ENCODE measurements at regions not wholly inside any gene's neighbourhood (a gene's known extent, or its start where the extent isn't known, plus 50 kb on each side); places are given as distances from the start of the nearest gene placed in this dataset.

DNA sequence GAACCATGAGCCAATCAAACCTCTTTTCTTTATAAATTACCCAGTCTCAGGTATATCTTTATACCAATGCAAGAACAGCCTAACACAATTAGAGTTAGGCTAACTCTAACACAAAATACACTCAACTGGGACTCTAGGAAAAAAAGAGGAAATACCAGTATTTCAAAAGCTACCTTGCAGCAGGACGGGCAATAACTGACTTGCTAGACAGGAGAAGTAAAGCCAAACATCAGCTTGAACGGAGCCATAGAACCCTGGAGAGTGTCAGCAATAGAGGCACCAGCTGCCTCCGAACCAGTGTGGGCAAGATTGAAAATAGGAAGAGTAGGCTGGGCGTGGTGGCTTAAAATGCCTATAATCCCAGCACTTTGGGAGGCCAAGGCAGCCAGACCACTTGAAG, 162.0 kb upstream of the SOX4 start:
- no peak for DNase-seq

DNA sequence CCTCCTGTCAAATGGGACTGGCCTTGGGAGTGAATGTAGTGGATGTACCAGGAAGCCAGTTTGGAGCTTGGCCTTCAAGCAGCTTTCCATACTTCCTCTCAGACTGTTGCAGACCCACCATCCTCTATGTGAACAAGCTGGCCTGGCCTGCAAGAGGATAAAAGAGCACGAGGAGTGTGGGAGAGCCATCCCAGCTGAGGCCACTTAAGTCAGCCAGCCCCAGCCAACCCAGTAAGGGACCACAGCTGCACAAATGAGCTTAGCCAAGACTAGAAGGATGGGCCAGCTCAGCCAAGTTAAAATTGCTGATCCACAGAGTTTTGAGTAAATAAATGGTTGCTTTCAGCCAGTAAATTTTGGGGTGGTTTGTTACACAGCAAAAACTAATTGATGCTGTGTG, 156.9 kb upstream of the SOX4 start:
- no peak for DNase-seq

GRCh38 chr6:21437581-21437980, 156.0 kb upstream of the SOX4 start:
- no peak for DNase-seq

- DNase-seq, result no peak
Observed at GRCh38 chr6:21438237-21438985, 155.1 kb upstream of the SOX4 start.

GRCh38 chr6:21438986-21439352, 154.6 kb upstream of the SOX4 start:
- no peak for DNase-seq

DNA sequence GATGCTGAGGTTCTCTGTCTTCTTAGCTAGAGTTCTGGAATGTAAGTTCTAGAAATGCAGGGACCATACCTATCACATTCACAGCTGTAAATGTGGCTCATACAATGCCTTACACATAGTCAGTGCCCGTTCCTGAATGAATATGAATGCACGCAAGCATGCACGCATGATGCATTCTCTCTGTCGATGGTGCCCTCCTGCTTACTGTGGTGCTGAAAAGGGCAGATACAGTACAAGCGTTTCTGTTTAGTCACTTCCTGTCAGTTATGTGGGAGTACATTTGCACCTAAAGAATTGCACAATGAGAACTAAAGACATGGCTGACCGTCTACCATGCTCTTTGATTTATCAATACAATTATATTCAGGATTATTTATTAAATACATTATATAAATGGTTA, 152.2 kb upstream of the SOX4 start:
- DNase-seq, result peak; percentile 42

DNA sequence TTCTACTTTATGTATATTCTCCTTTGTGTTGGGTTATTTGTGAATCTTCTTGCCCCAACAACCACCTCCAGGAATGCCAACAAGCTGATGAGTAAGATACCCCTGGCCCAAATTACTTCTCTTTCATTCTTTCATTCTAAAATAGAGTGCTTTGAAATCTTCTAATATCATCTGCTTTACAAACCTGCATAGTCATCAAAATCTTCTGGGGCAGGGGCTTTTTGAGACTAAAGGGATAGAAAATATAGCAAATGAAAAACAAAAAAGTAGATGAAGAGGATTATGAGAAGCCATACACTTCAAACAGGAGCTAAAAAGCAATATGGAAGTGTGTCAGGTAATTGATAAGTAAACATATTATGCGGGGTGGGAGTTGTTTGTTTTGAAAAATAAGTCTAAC, 150.7 kb upstream of the SOX4 start:
- no peak for DNase-seq

- no peak for DNase-seq
Observed at GRCh38 chr6:21444711-21445260, 148.8 kb upstream of the SOX4 start.

- DNase-seq, result no peak
Observed at GRCh38 chr6:21447987-21448386, 145.6 kb upstream of the SOX4 start.

GRCh38 chr6:21448485-21449109, 145.0 kb upstream of the SOX4 start:
- DNase-seq, result no peak

DNA sequence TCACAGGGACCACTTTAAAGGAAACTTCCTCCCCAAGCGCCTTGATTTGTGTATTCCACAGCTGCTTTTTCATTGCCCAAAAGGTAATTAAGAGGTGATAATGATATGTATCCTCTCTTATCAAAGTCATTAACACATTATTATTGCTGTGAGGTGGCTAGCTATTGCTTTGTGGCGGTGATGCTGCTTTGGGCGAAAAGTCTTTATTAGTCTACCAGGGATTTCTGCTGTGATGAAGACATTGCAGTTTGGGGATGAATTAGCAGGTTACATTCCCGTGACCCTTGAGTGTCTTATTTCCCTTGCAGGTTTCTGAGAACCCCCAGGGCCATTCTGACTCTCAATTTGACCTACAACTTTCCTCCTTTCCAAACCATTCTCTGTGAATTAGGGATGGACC, 143.4 kb upstream of the SOX4 start:
- no peak for DNase-seq

DNA sequence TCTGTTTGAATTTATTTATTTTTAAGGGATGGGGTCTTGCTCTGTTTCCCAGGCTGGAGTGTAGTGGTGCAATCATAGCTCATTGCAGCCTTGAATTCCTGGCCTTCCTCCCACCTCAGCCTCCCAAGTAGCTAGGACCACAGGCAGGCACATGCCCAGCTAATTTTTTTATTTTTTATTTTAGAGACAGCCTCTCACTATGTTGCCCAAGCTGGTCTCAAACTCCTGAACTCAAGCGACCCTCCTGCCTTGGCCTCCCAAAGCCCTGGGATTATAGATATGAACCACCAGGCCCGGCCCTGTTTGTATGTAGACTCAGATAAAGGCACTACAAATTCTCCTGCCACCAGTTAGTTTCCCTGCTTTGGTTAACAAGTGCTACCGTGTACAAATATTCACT, 142.9 kb upstream of the SOX4 start:
- DNase-seq, result no peak

DNA sequence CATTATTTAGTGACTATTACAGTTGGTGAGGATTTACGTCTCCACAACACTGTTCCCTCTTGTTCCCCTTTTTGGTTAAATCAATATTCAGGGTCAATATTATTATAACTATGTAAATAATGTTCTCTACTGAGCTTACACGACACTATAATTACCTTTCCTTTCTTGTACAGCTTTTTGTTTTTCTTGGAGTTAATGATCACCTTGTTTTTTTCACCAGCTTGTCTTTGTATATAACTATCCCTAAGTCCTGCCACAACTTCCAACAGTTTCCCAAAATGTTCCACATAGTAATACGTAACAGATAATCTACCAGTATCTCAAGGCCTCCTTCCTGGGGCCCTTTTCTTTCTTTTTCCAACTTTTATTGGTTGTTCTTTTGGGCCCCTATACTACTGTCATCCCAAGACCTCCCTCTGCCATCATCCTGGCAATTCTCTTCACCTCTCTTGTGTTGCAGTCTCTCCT, 142.0 kb upstream of the SOX4 start:
- DNase-seq, result no peak

GRCh38 chr6:21454262-21454661, 139.3 kb upstream of the SOX4 start:
- DNase-seq, result no peak

DNA sequence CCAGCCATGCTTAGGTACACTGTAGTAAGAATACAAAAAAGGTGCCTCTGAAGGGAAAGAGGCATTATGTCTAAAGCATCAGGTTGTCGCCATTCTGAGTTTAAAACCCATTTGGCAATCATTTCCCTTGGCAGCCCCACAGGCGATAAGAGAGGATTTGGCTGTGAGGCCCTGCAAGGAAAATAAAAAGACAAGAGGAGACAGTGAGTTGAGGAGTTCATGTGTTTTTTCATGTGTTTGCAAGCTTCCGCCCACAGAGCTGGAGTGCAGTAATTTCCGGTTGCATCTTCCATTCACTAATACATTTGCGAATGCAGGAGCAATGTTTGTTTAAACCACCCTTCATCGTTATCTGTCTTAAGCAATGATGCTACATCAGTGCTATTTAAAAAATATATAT, 138.5 kb upstream of the SOX4 start:
- DNase-seq, result no peak

DNA sequence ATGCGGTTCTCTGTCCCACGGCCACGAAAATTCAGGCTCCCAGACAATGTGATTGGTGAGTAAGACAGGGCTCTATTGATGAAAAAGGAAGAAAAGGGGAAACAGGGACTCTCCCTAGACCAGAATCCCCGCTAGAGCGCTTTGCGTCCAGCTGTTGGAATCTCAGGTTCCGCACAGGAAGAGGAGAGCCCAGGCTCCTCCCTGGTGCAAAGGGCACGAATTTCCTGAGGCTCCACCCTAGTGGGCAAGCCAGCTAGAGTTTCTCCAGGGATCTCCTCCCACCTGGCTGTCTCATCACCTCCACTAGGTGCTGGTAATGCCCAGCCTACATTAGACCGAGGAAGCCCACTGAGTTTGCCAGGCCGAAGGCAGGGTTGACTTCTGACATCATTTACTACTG, 135.9 kb upstream of the SOX4 start:
- no peak for DNase-seq

DNA sequence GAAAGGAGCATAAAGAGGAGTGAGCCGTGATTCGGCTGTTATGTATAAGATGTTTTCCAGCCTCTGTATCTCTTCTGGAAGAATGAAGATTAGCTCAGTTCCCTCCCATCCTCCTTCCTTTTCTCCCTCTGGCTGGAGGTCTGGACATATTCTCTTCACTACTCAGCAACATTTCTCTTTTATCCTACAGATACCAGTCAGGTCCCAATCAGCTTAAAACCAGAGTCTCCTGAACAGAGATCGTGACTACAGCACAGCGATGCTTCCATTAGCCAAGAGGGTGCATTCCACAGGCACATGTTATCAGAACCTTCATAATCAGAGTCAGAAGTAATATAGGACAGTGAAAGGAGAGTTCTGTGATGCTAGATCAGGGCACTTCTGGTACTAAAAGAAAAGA, 133.9 kb upstream of the SOX4 start:
- no peak for DNase-seq

- DNase-seq, result no peak
Observed at GRCh38 chr6:21461844-21462518, 131.6 kb upstream of the SOX4 start.

- no peak for DNase-seq
Observed at GRCh38 chr6:21462519-21462852, 131.1 kb upstream of the SOX4 start.

DNA sequence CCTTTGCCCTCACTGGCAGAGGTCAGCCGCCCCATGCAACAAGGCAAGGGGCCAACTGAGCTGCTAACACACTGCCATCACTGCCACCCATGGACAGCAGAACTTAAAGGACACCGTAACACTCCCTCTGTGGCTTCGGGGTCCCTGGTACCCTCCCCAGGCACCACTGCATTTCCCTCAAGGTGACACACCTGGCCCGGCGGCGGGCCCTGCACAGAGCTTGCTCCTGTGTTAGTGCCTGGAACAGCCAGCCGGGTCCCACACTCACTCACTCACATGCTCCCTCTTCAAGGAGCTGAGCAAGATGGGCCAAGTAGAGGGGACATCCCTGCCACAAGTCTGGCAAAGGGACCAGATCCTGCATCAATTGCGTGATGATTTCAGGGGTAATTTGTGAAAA, 126.5 kb upstream of the SOX4 start:
- DNase-seq, result no peak

- DNase-seq, result no peak
Observed at GRCh38 chr6:21468461-21468860, 125.1 kb upstream of the SOX4 start.

- DNase-seq, result no peak
Observed at GRCh38 chr6:21469213-21469612, 124.3 kb upstream of the SOX4 start.

- no peak for DNase-seq
Observed at GRCh38 chr6:21476112-21476511, 117.4 kb upstream of the SOX4 start.

- DNase-seq, result no peak
Observed at GRCh38 chr6:21478411-21478810, 115.1 kb upstream of the SOX4 start.
